ENCODE measurements at regions not wholly inside any gene's neighbourhood (a gene's known extent, or its start where the extent isn't known, plus 50 kb on each side); places are given as distances from the start of the nearest gene placed in this dataset.

GRCh38 chr2:240349133-240350005, 86.1 kb upstream of the GPC1 start:
- Histone ChIP-seq H3K4me3 (no peak overlapping the region), H3K27ac (replicated peaks in 1 of 4) (no peak overlapping the region), H3K4me1 (peaks cover 0 to 19% (median 5%) of the 10 kb centered on the region in 4 donors), H3K27me3 (peaks cover 0 to 24% (median 0%) of the 10 kb centered on the region in 4 donors), H3K9me3 (peaks cover 0 to 17% (median 8%) of the 10 kb centered on the region in 4 donors), H3K36me3 (no peaks in the 10 kb centered on the region)
- no peak for DNase-seq (ENCODE audit: extremely low spot score)
- 82% methylated on average over 24 of the region's 29 CpGs for WGBS
- TF ChIP-seq CTCF (IDR thresholded peaks at IDR 0.05) (no peak), POLR2A (IDR thresholded peaks at IDR 0.05; ENCODE audit: low read depth) (no peak), POLR2AphosphoS5 (IDR thresholded peaks at IDR 0.05) (no peak), EP300 (IDR thresholded peaks at IDR 0.05) (no peak)
- intact Hi-C loops (cut with DNase I): no loop called here

- Histone ChIP-seq H3K36me3 (no peaks in the 10 kb centered on the region), H3K27me3 (peaks cover 0 to 24% (median 0%) of the 10 kb centered on the region in 4 donors), H3K9me3 (peaks cover 0 to 11% (median 5%) of the 10 kb centered on the region in 4 donors), H3K27ac (replicated peaks in 1 of 4) (no peak overlapping the region), H3K4me1 (peaks cover under 1 to 20% (median 7%) of the 10 kb centered on the region in 4 donors), H3K4me3 (no peak overlapping the region)
- TF ChIP-seq EP300 (IDR thresholded peaks at IDR 0.05) (no peak), POLR2A (IDR thresholded peaks at IDR 0.05; ENCODE audit: low read depth) (no peak), POLR2AphosphoS5 (IDR thresholded peaks at IDR 0.05) (no peak), CTCF (IDR thresholded peaks at IDR 0.05) (no peak)
- intact Hi-C loops (cut with DNase I): no loop called here
- DNase-seq (ENCODE audit: extremely low spot score): no peak
- WGBS: 84% methylated on average over 6 of the region's 8 CpGs
Measured at GRCh38 chr2:240350006-240350355, 85.5 kb upstream of the GPC1 start.

- no peaks in the 10 kb centered on the region for H3K36me3 ChIP-seq
- WGBS: 74% methylated on average over 15 of the region's 15 CpGs
- H3K4me3 ChIP-seq: no peak overlapping the region
- peaks cover 0 to 4% (median 2%) of the 10 kb centered on the region in 4 donors for H3K9me3 ChIP-seq
- intact Hi-C loops (cut with DNase I): no loop called here
- no peak overlapping the region for H3K27ac ChIP-seq (replicated peaks in 1 of 4)
- DNase-seq (ENCODE audit: extremely low spot score): no peak
- peaks cover 3 to 24% (median 10%) of the 10 kb centered on the region in 4 donors for H3K4me1 ChIP-seq
- H3K27me3 ChIP-seq: peaks cover 0 to 24% (median 0%) of the 10 kb centered on the region in 4 donors
- TF ChIP-seq CTCF (IDR thresholded peaks at IDR 0.05) (no peak), POLR2A (IDR thresholded peaks at IDR 0.05; ENCODE audit: low read depth) (no peak), EP300 (IDR thresholded peaks at IDR 0.05) (no peak), POLR2AphosphoS5 (IDR thresholded peaks at IDR 0.05) (no peak)
Measured at GRCh38 chr2:240350696-240351087, 84.8 kb upstream of the GPC1 start.

- Histone ChIP-seq H3K27ac (replicated peaks in 1 of 4) (no peak overlapping the region), H3K36me3 (no peaks in the 10 kb centered on the region), H3K27me3 (peaks cover 0 to 24% (median 0%) of the 10 kb centered on the region in 4 donors), H3K4me1 (peaks cover 3 to 24% (median 10%) of the 10 kb centered on the region in 4 donors), H3K9me3 (no peaks in the 10 kb centered on the region), H3K4me3 (no peak overlapping the region)
- WGBS: 39% methylated on average over 27 of the region's 28 CpGs
- intact Hi-C loops (cut with DNase I): no loop called here
- DNase-seq (ENCODE audit: extremely low spot score): no peak
- TF ChIP-seq CTCF (IDR thresholded peaks at IDR 0.05): no peak
Measured at GRCh38 chr2:240351088-240351741, 84.2 kb upstream of the GPC1 start.
